Left lung (tissue), 4 donors: ENCODE measurements at regions not wholly inside any gene's neighbourhood (a gene's known extent, or its start where the extent isn't known, plus 50 kb on each side); places are given as distances from the start of the nearest gene placed in this dataset.
"Not testable (repeated sequence)": the region's sequence is repeated elsewhere in the genome, so short reads cannot be mapped to it uniquely, and the experiment has no call there.

ENCODE experiments used
- ATAC-seq: fragments of 200-7000 bp; cut with Tn5 transposase; one replicate; pipeline ENCODE4 v1.9.1; 2020; ENCODE audit warnings: moderate library complexity
- DNase-seq, 4 donors: peaks; one replicate each; pipeline ENCODE4 v3.0.0-alpha.2; 2013 to 2020
- H3K27ac ChIP-seq, 2 donors: fragments of 200-600 bp; sonication (generic) in 1 of 2; one replicate each; pipeline versions ENCODE4 v1.5.0 to v1.8.0; 2020 to 2021
- H3K27me3 ChIP-seq, 2 donors: fragments of 200-600 bp; sonication (generic) in 1 of 2; one replicate each; pipeline versions ENCODE4 v1.5.0 to v1.8.0; 2020 to 2021
- H3K36me3 ChIP-seq, 2 donors: fragments of 200-600 bp; sonication (generic) in 1 of 2; one replicate each; pipeline versions ENCODE4 v1.5.0 to v1.8.0; 2020 to 2021
- H3K4me1 ChIP-seq, 2 donors: fragments of 200-600 bp; one replicate each; pipeline ENCODE4 v1.8.0; 2021
- H3K4me3 ChIP-seq, 2 donors: fragments of 200-600 bp; sonication (generic) in 1 of 2; one replicate each; pipeline versions ENCODE4 v1.5.0 to v1.8.0; 2020 to 2021; ENCODE audit warnings: mild to moderate bottlenecking in 1 of 2
- H3K9me3 ChIP-seq, 2 donors: fragments of 200-600 bp; sonication (generic) in 1 of 2; one replicate each; pipeline versions ENCODE4 v1.5.0 to v1.8.0; 2020 to 2021
- CTCF ChIP-seq, 2 donors: fragments of 200-600 bp; sonication (generic) in 1 of 2; IDR thresholded peaks; one replicate each; pipeline versions ENCODE4 v1.5.0 to v1.8.0; 2021; ENCODE audit warnings: antibody characterized with exemption in 2 of 2
- intact Hi-C, 2 donors: fragments of 100-400 bp; cut with DNase I; formaldehyde crosslinking; loops; one replicate each; pipeline versions ENCODE4 v1.11.2 to v1.14.2; 2022
- donor health status: DM: no; HTN: yes; CAD: no.
- donor health status: DM: no; HTN: no; CAD: no.

- no peak for TF ChIP-seq CTCF (IDR thresholded peaks at IDR 0.05)
- Histone ChIP-seq H3K4me1 (no peaks in the 10 kb centered on the region), H3K9me3 (no peaks in the 10 kb centered on the region), H3K4me3 (no peak overlapping the region), H3K36me3 (no peaks in the 10 kb centered on the region), H3K27me3 (peaks cover 0 to 1% of the 10 kb centered on the region in 2 donors), H3K27ac (no peak overlapping the region)
- DNase-seq, result no peak
- ATAC-seq, result no peak
- intact Hi-C loops, result no loop called here
Observed at GRCh38 chr14:70239802-70240201, 51.1 kb upstream of the SLC8A3 start.

- intact Hi-C loops, H3K27ac ChIP-seq, H3K36me3 ChIP-seq, H3K9me3 ChIP-seq, DNase-seq, H3K4me3 ChIP-seq, H3K4me1 ChIP-seq, ATAC-seq: not testable (repeated sequence)
- H3K27me3 ChIP-seq, result peaks cover 0 to 11% of the 10 kb centered on the region in 2 donors
Observed at GRCh38 chr14:70238635-70239034, 49.9 kb upstream of the SLC8A3 start.
